ENCODE measurements at regions not wholly inside any gene's neighbourhood (a gene's known extent, or its start where the extent isn't known, plus 50 kb on each side); places are given as distances from the start of the nearest gene placed in this dataset.

GRCh38 chr4:54877006-54877405 is 219.2 kb downstream of the KIT start (continued):
- TF ChIP-seq ZNF157 (tag by site-specific recombination; IDR thresholded peaks at IDR 0.05), result no peak

GRCh38 chr4:54872261-54872660 is 214.5 kb downstream of the KIT start:
- ChIA-PET POLR2A (no interaction called here), CTCF (no interaction called here)
- Histone ChIP-seq H3K9me3 (ENCODE audit: control insufficient read depth, insufficient read depth, low read depth, low read length) (no peaks in the 10 kb centered on the region), H3K4me3 (ENCODE audit: low read depth, low read length) (no peak overlapping the region), H3K27ac (ENCODE audit: extremely low read depth, low read depth, low read length) (no peak overlapping the region), H3K4me1 (ENCODE audit: control insufficient read depth, insufficient read depth, low read length) (no peaks in the 10 kb centered on the region), H3K36me3 (ENCODE audit: control insufficient read depth in 2 of 2, insufficient read depth in 1 of 2, low read length in 2 of 2) (no peaks in the 10 kb centered on the region)
- TF ChIP-seq ZNF223 (tag by site-specific recombination; IDR thresholded peaks at IDR 0.05) (no peak), YY2 (tag by site-specific recombination; IDR thresholded peaks at IDR 0.05) (no peak)

GRCh38 chr4:54863571-54864255 is 206.0 kb downstream of the KIT start:
- Histone ChIP-seq H3K9me3 (ENCODE audit: control insufficient read depth, insufficient read depth, low read depth, low read length) (no peaks in the 10 kb centered on the region), H3K4me3 (ENCODE audit: low read depth, low read length) (no peak overlapping the region), H3K4me1 (ENCODE audit: control insufficient read depth, insufficient read depth, low read length) (no peaks in the 10 kb centered on the region), H3K36me3 (ENCODE audit: control insufficient read depth in 2 of 2, insufficient read depth in 1 of 2, low read length in 2 of 2) (no peaks in the 10 kb centered on the region), H3K27ac (ENCODE audit: extremely low read depth, low read depth, low read length) (no peak overlapping the region)
- POLR2A ChIA-PET, result no interaction called here
- CTCF ChIA-PET, result no interaction called here
- TF ChIP-seq IKZF3 (tag by site-specific recombination; IDR thresholded peaks at IDR 0.05), result no peak
- no peak for TF ChIP-seq PATZ1 (tag by site-specific recombination; IDR thresholded peaks at IDR 0.05)
- TF ChIP-seq INSM2 (tag by site-specific recombination; IDR thresholded peaks at IDR 0.05), result no peak
- TF ChIP-seq ZSCAN30 (tag by site-specific recombination; IDR thresholded peaks at IDR 0.05), result no peak
- TF ChIP-seq AEBP2 (tag by site-specific recombination; IDR thresholded peaks at IDR 0.05; ENCODE audit: borderline replicate concordance), result no peak
- no peak for TF ChIP-seq ZNF571 (tag by site-specific recombination; IDR thresholded peaks at IDR 0.05)
- no peak for TF ChIP-seq ZNF518A (tag by site-specific recombination; conservative IDR thresholded peaks at IDR 0.05; ENCODE audit: low read depth)
- TF ChIP-seq ZNF24 (tag by site-specific recombination; IDR thresholded peaks at IDR 0.05), result no peak
- TF ChIP-seq GLI2 (tag by site-specific recombination; IDR thresholded peaks at IDR 0.05; ENCODE audit: borderline replicate concordance, low read depth), result no peak
- TF ChIP-seq ZNF555 (tag by site-specific recombination; conservative IDR thresholded peaks at IDR 0.05), result no peak
- no peak for TF ChIP-seq ZBTB17 (tag by site-specific recombination; IDR thresholded peaks at IDR 0.05)
- TF ChIP-seq KLF1 (tag by site-specific recombination; IDR thresholded peaks at IDR 0.05), result no peak
- TF ChIP-seq ZNF302 (tag by site-specific recombination; IDR thresholded peaks at IDR 0.05; ENCODE audit: low read depth), result no peak
- TF ChIP-seq ZNF239 (tag by site-specific recombination; IDR thresholded peaks at IDR 0.05), result no peak
- TF ChIP-seq ZSCAN4 (tag by site-specific recombination; IDR thresholded peaks at IDR 0.05), result no peak

All from HEK293 (cell line).